Calu3 (cell line): ENCODE measurements at regions not wholly inside any gene's neighbourhood (a gene's known extent, or its start where the extent isn't known, plus 50 kb on each side); places are given as distances from the start of the nearest gene placed in this dataset.

Source experiments
- BruUV-seq: library from RNA; stranded (reverse); fragments of 400-500 nt; replicated peaks from 2 replicates; lab custom pipeline; 2021; lab: Mats Ljungman, UMichigan
- CTCF ChIA-PET: fragments of 300-600 bp; sonication (Branson Sonifier 250); formaldehyde crosslinking; loops from one replicate; lab custom pipeline; 2022; ENCODE audit warnings: antibody characterized with exemption; lab: Charles Lee
- DNase-seq: peaks from one replicate; pipeline ENCODE4 v3.0.0; 2022
- H3K27ac Mint-ChIP-seq: one replicate; pipeline ENCODE4 v1.8.0; 2022; ENCODE audit warnings: mixed read lengths; ENCODE audit not compliant: unreplicated experiment
- H3K27me3 Mint-ChIP-seq: one replicate; pipeline ENCODE4 v1.8.0; 2022; ENCODE audit warnings: mixed read lengths; ENCODE audit not compliant: unreplicated experiment
- H3K36me3 Mint-ChIP-seq: one replicate; pipeline ENCODE4 v1.8.0; 2022; ENCODE audit warnings: mild to moderate bottlenecking, moderate library complexity, mixed read lengths; ENCODE audit not compliant: insufficient read depth, unreplicated experiment
- H3K4me1 Mint-ChIP-seq: one replicate; pipeline ENCODE4 v1.8.0; 2022; ENCODE audit warnings: mild to moderate bottlenecking, low read depth, mixed read lengths; ENCODE audit not compliant: unreplicated experiment
- H3K4me3 Mint-ChIP-seq: one replicate; pipeline ENCODE4 v1.8.0; 2022; ENCODE audit warnings: mild to moderate bottlenecking, low read depth, moderate library complexity, mixed read lengths; ENCODE audit not compliant: unreplicated experiment
- H3K9me3 Mint-ChIP-seq: one replicate; pipeline ENCODE4 v1.8.0; 2022; ENCODE audit warnings: low read depth, mixed read lengths; ENCODE audit not compliant: unreplicated experiment
- CTCF ChIP-seq: fragments of 200-600 bp; IDR thresholded peaks from one replicate; pipeline ENCODE4 v1.8.0; 2022; ENCODE audit warnings: antibody characterized with exemption; ENCODE audit not compliant: unreplicated experiment
- intact Hi-C: fragments of 100-400 bp; cut with micrococcal nuclease; formaldehyde crosslinking; loops from one replicate; pipeline ENCODE4 v1.10.0; 2022; ENCODE audit not compliant: unreplicated experiment

GRCh38 chr11:23536907-23537306 is 676.6 kb upstream of the CCDC179 start:
- DNase-seq: no peak
- Mint-ChIP-seq H3K27me3 (no peaks in the 10 kb centered on the region), H3K9me3 (peaks cover 2% of the 10 kb centered on the region), H3K4me3 (no peak overlapping the region), H3K4me1 (peaks cover 18% of the 10 kb centered on the region), H3K27ac (no peak overlapping the region), H3K36me3 (no peaks in the 10 kb centered on the region)
- BruUV-seq: no TSS peak
- intact Hi-C loops: no loop called here
- TF ChIP-seq CTCF: no peak
- CTCF ChIA-PET: no interaction called here

GRCh38 chr11:23539556-23539955 is 679.3 kb upstream of the CCDC179 start:
- intact Hi-C loops: no loop called here
- Mint-ChIP-seq H3K27me3 (no peaks in the 10 kb centered on the region), H3K4me1 (peaks cover 22% of the 10 kb centered on the region), H3K27ac (no peak overlapping the region), H3K36me3 (no peaks in the 10 kb centered on the region), H3K4me3 (peak overlapping the region; percentile 29), H3K9me3 (peaks cover 2% of the 10 kb centered on the region)
- DNase-seq: no peak
- BruUV-seq: no TSS peak
- no peak for TF ChIP-seq CTCF
- CTCF ChIA-PET: interaction anchor here (1.0 to 1.3 kb wide), 5 partner anchors 12 to 664 kb away, joined by 3 to 10 read pairs (median 4); no protein-coding TSS in a partner anchor

DNA sequence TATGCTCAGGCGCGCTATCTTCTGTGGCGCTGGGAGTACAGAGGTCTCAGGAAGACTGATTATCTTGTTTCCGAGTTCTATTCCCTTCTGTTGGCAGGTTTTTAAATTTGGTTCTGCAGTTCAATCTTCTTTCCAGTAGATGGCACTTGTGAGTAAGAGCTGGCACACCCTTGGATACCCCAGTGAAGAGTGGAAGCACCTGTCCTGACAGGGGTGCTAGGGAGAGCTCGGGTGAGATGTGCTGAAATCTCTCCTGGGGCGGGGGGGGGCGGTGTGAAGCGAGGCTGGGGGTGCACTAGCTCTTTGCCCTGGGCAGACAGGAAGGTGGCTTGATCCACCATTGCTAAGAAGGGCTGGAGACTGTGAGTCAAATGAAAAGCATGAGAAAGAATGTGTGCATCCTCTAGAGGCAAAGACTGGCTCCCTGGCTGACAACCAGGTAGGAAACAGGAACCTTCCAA is 679.9 kb upstream of the CCDC179 start:
- no TSS peak for BruUV-seq
- TF ChIP-seq CTCF: peak; percentile 65
- CTCF ChIA-PET: interaction anchor here (0.6 to 1.3 kb wide), 7 partner anchors 12 to 664 kb away, joined by 3 to 10 read pairs (median 4); no protein-coding TSS in a partner anchor
- intact Hi-C loops: loop anchor here (1.0 to 10.0 kb wide), 3 partner anchors 518 to 845 kb away; no protein-coding TSS in a partner anchor
- H3K4me1 Mint-ChIP-seq: peaks cover 22% of the 10 kb centered on the region
- H3K4me3 Mint-ChIP-seq: peak overlapping the region; percentile 29
- no peaks in the 10 kb centered on the region for H3K36me3 Mint-ChIP-seq
- no peaks in the 10 kb centered on the region for H3K27me3 Mint-ChIP-seq
- DNase-seq: peak; percentile 34
- no peak overlapping the region for H3K27ac Mint-ChIP-seq
- H3K9me3 Mint-ChIP-seq: no peaks in the 10 kb centered on the region

- no TSS peak for BruUV-seq
- CTCF ChIA-PET: no interaction called here
- Mint-ChIP-seq H3K36me3 (no peaks in the 10 kb centered on the region), H3K27ac (no peak overlapping the region), H3K9me3 (no peaks in the 10 kb centered on the region), H3K4me1 (peaks cover 22% of the 10 kb centered on the region), H3K4me3 (no peak overlapping the region), H3K27me3 (no peaks in the 10 kb centered on the region)
- no peak for TF ChIP-seq CTCF
- no peak for DNase-seq
- intact Hi-C loops: loop anchor here (5.0 to 10.0 kb wide), 2 partner anchors 520 to 843 kb away; no protein-coding TSS in a partner anchor
Measured at GRCh38 chr11:23542189-23542588, 681.9 kb upstream of the CCDC179 start.
